Stimulated activated naive CD8-positive, alpha-beta T cell treated with anti-CD3 and anti-CD28 coated beads, Interleukin-15, amount 100 ng/mL, for 72 hours (primary cell): ENCODE measurements at regions not wholly inside any gene's neighbourhood (a gene's known extent, or its start where the extent isn't known, plus 50 kb on each side); places are given as distances from the start of the nearest gene placed in this dataset.

ENCODE experiments used
- ATAC-seq: fragments of 150-1000 bp; cut with Tn5 transposase; 2 replicates; pipeline ENCODE4 v1.10.0; 2021; ENCODE audit warnings: mild to moderate bottlenecking, moderate library complexity
- DNase-seq, 2 donors: peaks; one replicate each; pipeline ENCODE4 v3.0.0; 2021 to 2022
- H3K27ac Mint-ChIP-seq, 2 donors: one replicate each; pipeline ENCODE4 v1.8.0; 2022; ENCODE audit warnings: mild to moderate bottlenecking in 2 of 2, mixed read lengths in 2 of 2, moderate library complexity in 2 of 2
- H3K27me3 Mint-ChIP-seq: one replicate; pipeline ENCODE4 v1.8.0; 2022; ENCODE audit warnings: mixed read lengths
- H3K4me1 Mint-ChIP-seq: one replicate; pipeline ENCODE4 v1.8.0; 2022; ENCODE audit warnings: mild to moderate bottlenecking, mixed read lengths
- H3K4me3 Mint-ChIP-seq, 2 donors: one replicate each; pipeline ENCODE4 v1.8.0; 2022; ENCODE audit warnings: mild to moderate bottlenecking in 2 of 2, mixed read lengths in 2 of 2, moderate library complexity in 1 of 2
- H3K9me3 Mint-ChIP-seq, 2 donors: one replicate each; pipeline ENCODE4 v1.8.0; 2022; ENCODE audit warnings: mixed read lengths in 2 of 2

- no peak overlapping the region for H3K27ac Mint-ChIP-seq
- no peak overlapping the region for H3K4me3 Mint-ChIP-seq
- H3K27me3 Mint-ChIP-seq = peaks cover 13% of the 10 kb centered on the region
- ATAC-seq (no peak), DNase-seq (no peak)
- H3K9me3 Mint-ChIP-seq = no peaks in the 10 kb centered on the region
- no peaks in the 10 kb centered on the region for H3K4me1 Mint-ChIP-seq
Observed at GRCh38 chr22:35010543-35010942, 55.4 kb upstream of the ISX start.

GRCh38 chr22:35014812-35015211, 51.1 kb upstream of the ISX start:
- no peak overlapping the region for H3K27ac Mint-ChIP-seq
- DNase-seq = no peak
- no peaks in the 10 kb centered on the region for H3K9me3 Mint-ChIP-seq
- no peak overlapping the region for H3K4me3 Mint-ChIP-seq
- no peaks in the 10 kb centered on the region for H3K4me1 Mint-ChIP-seq
- H3K27me3 Mint-ChIP-seq = no peaks in the 10 kb centered on the region
- no peak for ATAC-seq
